ENCODE measurements at regions not wholly inside any gene's neighbourhood (a gene's known extent, or its start where the extent isn't known, plus 50 kb on each side); places are given as distances from the start of the nearest gene placed in this dataset.

- Histone ChIP-seq H3K27me3 (ENCODE audit: low read length) (no peaks in the 10 kb centered on the region), H4K20me1 (ENCODE audit: low read length) (no peaks in the 10 kb centered on the region), H3K4me1 (ENCODE audit: insufficient read depth, low read length) (no peaks in the 10 kb centered on the region), H3K27ac (ENCODE audit: low read length) (no peak overlapping the region), H3K4me2 (ENCODE audit: low read length) (no peak overlapping the region), H3F3A (ENCODE audit: low read length, unreplicated experiment) (no peaks in the 10 kb centered on the region), H3K9ac (ENCODE audit: low read length) (no peak overlapping the region), H2AFZ (ENCODE audit: low read length) (no peak overlapping the region), H3K9me3 (ENCODE audit: low read length) (no peaks in the 10 kb centered on the region), H3K4me3 (ENCODE audit: low read length) (no peak overlapping the region), H3K9me2 (replicated peaks; ENCODE audit: low read length) (no peaks in the 10 kb centered on the region), H3K79me2 (ENCODE audit: low read length) (no peaks in the 10 kb centered on the region), H3K36me3 (ENCODE audit: low read depth, low read length) (no peaks in the 10 kb centered on the region)
- no TSS peak for BruUV-seq (replicated peaks)
- DNase-seq (no peak), ATAC-seq (no peak)
- CTCF ChIA-PET, result no interaction called here
- POLR2A ChIA-PET (ENCODE audit: unreplicated experiment), result no interaction called here
- TF ChIP-seq CTCF (conservative IDR thresholded peaks at IDR 0.05; ENCODE audit: low read depth, low read length) (no peak), EZH2 (IDR thresholded peaks at IDR 0.05; ENCODE audit: low read length, unreplicated experiment) (no peak), EZH2phosphoT487 (IDR thresholded peaks at IDR 0.05; ENCODE audit: borderline replicate concordance, low read length) (no peak)
- intact Hi-C loops (cut with micrococcal nuclease), result no loop called here
These were observed 156.8 kb upstream of the PWP1 start for GRCh38 chr12:107528731-107529365.

DNA sequence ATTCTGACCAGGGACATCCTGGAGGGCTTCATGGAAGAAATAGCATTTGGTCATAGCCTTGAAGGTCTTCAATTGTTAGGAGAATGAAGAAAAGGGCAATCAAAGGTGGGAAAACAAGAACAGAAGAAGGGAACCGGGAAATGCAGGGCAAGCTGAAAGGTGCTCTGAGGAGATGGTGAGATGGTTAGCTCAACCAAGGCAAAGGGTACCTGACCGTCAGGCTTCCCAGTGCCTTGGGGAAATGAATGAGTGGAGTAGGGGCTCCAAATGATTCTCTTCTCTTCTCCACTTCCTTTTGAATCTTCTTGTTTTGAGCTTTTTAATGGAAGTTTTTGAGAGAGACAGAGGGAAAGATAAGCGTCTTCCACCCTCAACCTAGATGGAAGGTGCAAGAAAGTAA, 155.6 kb upstream of the PWP1 start:
- H3K9me2 ChIP-seq (replicated peaks; ENCODE audit: low read length), result no peaks in the 10 kb centered on the region
- ATAC-seq (no peak), DNase-seq (no peak)
- H3K9me3 ChIP-seq (ENCODE audit: low read length), result no peaks in the 10 kb centered on the region
- H3K9ac ChIP-seq (ENCODE audit: low read length), result no peak overlapping the region
- no peak overlapping the region for H3K4me3 ChIP-seq (ENCODE audit: low read length)
- H3K27me3 ChIP-seq (ENCODE audit: low read length), result no peaks in the 10 kb centered on the region
- intact Hi-C loops (cut with micrococcal nuclease), result no loop called here
- no peaks in the 10 kb centered on the region for H3K4me1 ChIP-seq (ENCODE audit: insufficient read depth, low read length)
- no TSS peak for BruUV-seq (replicated peaks)
- H3K36me3 ChIP-seq (ENCODE audit: low read depth, low read length), result no peaks in the 10 kb centered on the region
- ChIA-PET CTCF (no interaction called here), POLR2A (ENCODE audit: unreplicated experiment) (no interaction called here)
- no peaks in the 10 kb centered on the region for H3K79me2 ChIP-seq (ENCODE audit: low read length)
- TF ChIP-seq CTCF (conservative IDR thresholded peaks at IDR 0.05; ENCODE audit: low read depth, low read length), result no peak
- no peak for TF ChIP-seq EZH2 (IDR thresholded peaks at IDR 0.05; ENCODE audit: low read length, unreplicated experiment)
- no peak for TF ChIP-seq EZH2phosphoT487 (IDR thresholded peaks at IDR 0.05; ENCODE audit: borderline replicate concordance, low read length)
- no peak overlapping the region for H3K4me2 ChIP-seq (ENCODE audit: low read length)
- no peak overlapping the region for H2AFZ ChIP-seq (ENCODE audit: low read length)
- H3F3A ChIP-seq (ENCODE audit: low read length, unreplicated experiment), result no peaks in the 10 kb centered on the region
- H4K20me1 ChIP-seq (ENCODE audit: low read length), result no peaks in the 10 kb centered on the region
- no peak overlapping the region for H3K27ac ChIP-seq (ENCODE audit: low read length)

GRCh38 chr12:107530701-107531100, 154.9 kb upstream of the PWP1 start:
- Histone ChIP-seq H2AFZ (ENCODE audit: low read length) (no peak overlapping the region), H3K9ac (ENCODE audit: low read length) (no peak overlapping the region), H3K9me2 (replicated peaks; ENCODE audit: low read length) (no peaks in the 10 kb centered on the region), H3K9me3 (ENCODE audit: low read length) (no peaks in the 10 kb centered on the region), H3K79me2 (ENCODE audit: low read length) (no peaks in the 10 kb centered on the region), H3K27me3 (ENCODE audit: low read length) (no peaks in the 10 kb centered on the region), H3K4me1 (ENCODE audit: insufficient read depth, low read length) (no peaks in the 10 kb centered on the region), H3K36me3 (ENCODE audit: low read depth, low read length) (no peaks in the 10 kb centered on the region), H3K27ac (ENCODE audit: low read length) (no peak overlapping the region), H3F3A (ENCODE audit: low read length, unreplicated experiment) (no peaks in the 10 kb centered on the region), H3K4me2 (ENCODE audit: low read length) (no peak overlapping the region), H3K4me3 (ENCODE audit: low read length) (no peak overlapping the region), H4K20me1 (ENCODE audit: low read length) (no peaks in the 10 kb centered on the region)
- BruUV-seq (replicated peaks), result no TSS peak
- intact Hi-C loops (cut with micrococcal nuclease), result no loop called here
- no peak for ATAC-seq
- no peak for DNase-seq
- CTCF ChIA-PET, result no interaction called here
- TF ChIP-seq CTCF (conservative IDR thresholded peaks at IDR 0.05; ENCODE audit: low read depth, low read length), result no peak
- TF ChIP-seq EZH2phosphoT487 (IDR thresholded peaks at IDR 0.05; ENCODE audit: borderline replicate concordance, low read length), result no peak
- TF ChIP-seq EZH2 (IDR thresholded peaks at IDR 0.05; ENCODE audit: low read length, unreplicated experiment), result no peak
- POLR2A ChIA-PET (ENCODE audit: unreplicated experiment), result no interaction called here

Measured in PC-3 (cell line).